GM12873 (cell line): ENCODE measurements at regions not wholly inside any gene's neighbourhood (a gene's known extent, or its start where the extent isn't known, plus 50 kb on each side); places are given as distances from the start of the nearest gene placed in this dataset.

Source experiments
- TF ChIP-seq, protein P1 (sequence below): IDR thresholded peaks from 2 replicates; pipeline ENCODE4 v1.5.1; 2012; ENCODE audit warnings: low read depth, mild to moderate bottlenecking, moderate library complexity, low read length, control low read depth; ENCODE audit not compliant: insufficient read depth; ENCODE audit errors: missing control alignments

DNA sequence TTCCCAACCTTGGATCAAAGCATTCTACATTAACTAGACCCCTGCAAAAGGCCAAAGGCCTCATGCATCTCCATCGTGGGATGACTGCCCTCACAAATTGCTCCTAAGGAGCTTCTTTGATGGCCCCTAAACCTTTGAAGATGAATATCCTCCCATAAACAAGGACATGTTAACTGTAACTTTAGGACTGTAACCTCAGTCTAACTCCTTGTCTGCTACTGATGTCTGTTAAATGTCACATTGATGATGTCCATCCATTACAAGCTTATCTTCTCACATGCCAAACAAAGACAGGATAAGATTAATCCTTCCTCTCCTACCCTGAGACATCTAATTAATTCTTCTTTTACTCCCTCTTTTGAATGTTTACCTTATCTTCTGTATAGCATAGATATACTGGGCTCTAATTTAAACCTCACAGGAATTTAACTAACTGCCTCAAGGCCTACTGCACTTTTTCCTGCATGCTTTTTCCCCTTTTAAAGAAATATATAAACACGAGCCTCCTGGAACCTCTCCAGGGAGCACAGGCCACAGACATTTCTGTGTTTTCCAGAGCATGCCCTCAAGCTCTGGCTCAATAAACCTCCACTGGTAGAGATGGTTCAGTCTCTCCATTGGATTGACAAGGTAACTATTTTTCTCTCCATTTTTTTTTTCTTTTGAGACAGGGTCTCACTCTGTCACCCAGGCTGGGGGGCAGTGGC is 90.6 kb upstream of the SLC25A48 start:
- TF ChIP-seq, protein P1, sequence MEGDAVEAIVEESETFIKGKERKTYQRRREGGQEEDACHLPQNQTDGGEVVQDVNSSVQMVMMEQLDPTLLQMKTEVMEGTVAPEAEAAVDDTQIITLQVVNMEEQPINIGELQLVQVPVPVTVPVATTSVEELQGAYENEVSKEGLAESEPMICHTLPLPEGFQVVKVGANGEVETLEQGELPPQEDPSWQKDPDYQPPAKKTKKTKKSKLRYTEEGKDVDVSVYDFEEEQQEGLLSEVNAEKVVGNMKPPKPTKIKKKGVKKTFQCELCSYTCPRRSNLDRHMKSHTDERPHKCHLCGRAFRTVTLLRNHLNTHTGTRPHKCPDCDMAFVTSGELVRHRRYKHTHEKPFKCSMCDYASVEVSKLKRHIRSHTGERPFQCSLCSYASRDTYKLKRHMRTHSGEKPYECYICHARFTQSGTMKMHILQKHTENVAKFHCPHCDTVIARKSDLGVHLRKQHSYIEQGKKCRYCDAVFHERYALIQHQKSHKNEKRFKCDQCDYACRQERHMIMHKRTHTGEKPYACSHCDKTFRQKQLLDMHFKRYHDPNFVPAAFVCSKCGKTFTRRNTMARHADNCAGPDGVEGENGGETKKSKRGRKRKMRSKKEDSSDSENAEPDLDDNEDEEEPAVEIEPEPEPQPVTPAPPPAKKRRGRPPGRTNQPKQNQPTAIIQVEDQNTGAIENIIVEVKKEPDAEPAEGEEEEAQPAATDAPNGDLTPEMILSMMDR: no peak

DNA sequence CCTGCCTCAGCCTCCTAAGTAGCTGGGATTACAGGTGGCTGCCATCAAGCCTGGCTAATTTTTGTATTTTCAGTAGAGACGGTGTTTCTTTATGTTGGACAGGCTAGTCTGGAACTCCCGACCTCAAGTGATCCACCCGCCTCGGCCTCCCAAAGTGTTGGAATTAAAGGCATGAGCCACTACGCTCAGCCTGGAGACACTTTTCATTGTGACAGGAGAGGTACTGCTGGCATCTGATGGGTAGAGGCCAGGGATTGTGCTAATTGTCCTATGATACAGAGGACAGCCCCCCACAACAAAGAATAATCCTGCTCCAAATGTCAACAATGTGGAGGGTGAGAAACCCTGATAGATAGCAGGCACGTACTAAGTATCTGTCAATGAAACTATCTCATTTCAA is 91.3 kb upstream of the SLC25A48 start:
- TF ChIP-seq, protein P1: no peak

DNA sequence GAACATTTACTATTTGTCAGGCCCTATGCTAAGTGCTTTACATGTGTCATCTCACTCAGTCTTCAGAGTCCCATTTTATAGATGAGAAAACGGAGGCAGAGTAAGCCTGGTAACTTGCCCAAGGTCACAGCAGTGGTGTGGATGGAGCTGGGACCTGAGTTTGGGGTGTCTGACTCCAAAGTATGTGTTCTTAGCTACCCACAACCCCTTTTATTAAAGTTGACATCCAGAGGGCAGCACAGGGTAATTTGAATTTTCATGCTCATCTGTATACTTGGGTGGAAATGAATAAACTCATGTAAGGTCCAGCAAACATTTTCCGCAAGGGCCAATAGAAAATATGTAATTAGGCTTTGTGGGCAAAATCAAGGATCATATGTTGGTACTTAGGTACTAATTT is 93.4 kb upstream of the SLC25A48 start:
- TF ChIP-seq, protein P1: no peak

DNA sequence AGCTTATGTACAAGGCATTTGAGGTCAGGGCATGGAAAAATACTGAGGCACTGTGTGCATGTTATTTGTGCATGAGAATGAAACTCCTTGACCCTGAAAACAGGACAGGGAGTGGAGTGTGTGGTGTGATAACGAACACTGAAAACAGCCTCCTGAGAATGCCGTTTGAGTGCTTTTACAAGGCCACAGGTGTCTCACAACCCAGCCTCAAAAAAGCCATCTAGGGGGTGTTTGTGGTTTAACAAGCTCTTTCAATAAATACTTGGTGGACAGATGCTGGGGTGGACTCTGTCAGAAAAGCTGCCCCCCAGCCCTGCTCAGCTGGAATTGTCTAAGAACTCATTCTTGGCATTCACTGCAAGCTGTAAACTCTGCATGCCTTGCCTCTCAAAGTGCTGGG is 94.0 kb upstream of the SLC25A48 start:
- TF ChIP-seq, protein P1: no peak

DNA sequence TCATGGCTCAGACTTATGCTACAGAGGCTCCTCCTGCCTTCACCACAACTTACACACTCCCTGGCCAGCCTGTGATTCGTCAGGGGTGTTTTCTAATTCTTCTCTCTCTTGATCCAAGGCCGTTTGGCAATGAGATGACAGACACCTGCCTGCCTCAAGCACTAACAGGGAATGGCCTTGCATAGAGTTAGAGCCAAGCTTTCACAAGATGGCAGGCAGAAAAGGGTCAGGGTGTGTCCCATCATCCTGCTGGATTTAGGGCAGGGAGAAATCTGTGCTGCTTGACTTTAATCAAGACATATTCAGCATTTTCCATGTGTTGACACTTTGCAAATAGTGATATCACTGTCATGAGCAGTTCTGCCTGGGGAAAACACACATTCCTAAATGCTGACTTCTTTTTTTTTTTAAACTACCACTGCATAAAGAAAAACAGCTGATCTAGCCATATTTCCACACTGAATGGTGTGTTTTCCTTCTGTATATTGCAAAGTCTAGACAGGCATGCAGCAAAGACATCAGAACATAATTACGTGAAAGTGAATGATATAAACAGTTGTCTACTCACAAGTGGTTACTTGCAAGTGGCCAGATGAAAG is 95.0 kb upstream of the SLC25A48 start:
- TF ChIP-seq, protein P1: no peak

DNA sequence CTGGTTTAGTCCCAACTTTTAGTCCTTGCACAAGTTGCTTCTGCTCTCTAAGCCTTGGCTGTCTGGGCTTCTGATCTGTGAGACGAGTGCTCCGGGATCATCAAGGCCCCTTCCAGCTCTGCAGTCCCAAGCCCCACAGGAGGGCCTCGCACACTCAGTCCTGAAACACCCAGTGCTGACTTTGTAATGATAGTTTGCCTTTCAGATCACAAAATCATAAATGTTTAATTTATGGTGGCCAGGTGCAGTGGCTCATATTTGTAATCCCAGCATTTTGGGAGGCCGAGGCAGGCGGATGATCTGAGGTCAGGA is 95.9 kb upstream of the SLC25A48 start:
- TF ChIP-seq, protein P1: no peak

DNA sequence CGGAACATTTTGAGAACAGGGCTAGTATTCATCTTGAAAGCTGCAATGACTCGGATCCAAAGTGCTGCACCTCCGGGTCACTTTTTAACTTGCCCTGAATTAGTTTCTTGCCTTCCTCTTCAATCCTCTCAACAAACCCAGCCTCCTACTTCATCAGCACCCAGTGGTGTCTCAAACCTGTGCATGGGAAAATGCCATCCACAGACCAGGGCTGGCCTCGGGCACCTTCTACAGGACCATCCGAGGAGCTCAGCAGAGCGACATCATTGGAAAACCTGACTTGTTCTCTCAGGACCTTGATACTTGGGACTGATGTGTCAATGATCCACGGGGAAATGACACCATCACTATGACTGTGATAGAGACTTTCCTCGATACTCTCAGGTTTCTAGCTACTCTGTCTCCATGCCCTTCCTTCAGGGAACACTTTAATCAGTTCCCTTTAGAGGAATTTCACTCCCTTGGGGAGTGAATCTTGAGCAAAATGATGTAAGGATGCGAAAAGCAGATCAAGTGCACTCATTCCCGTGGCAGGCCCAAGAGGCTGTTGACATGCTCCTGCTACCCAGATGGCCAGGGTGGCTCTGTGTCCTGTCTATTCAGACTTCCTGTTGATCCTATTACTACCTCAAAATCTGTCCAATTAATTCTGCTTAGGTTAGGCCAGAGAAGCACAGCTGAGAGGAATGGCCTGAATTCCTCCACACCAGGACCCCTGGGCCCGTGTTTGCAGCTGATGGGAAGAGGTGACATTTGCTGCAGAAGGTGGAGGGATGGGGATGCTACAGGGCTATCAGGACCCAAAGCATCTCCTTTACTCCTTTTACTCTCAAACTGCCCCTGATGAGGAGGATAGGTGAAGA is 96.5 kb upstream of the SLC25A48 start:
- TF ChIP-seq, protein P1: no peak
